Lower leg skin (tissue), 4 donors: ENCODE measurements at regions not wholly inside any gene's neighbourhood (a gene's known extent, or its start where the extent isn't known, plus 50 kb on each side); places are given as distances from the start of the nearest gene placed in this dataset.

Experiments used
- DNase-seq, 2 donors: peaks; one replicate each; pipeline ENCODE4 v3.0.0-alpha.2; 2019; ENCODE audit warnings: low spot score in 2 of 2
- H3K4me3 ChIP-seq: fragments of 200-600 bp; sonication (generic); 2 replicates; pipeline ENCODE4 v1.5.1; 2017; ENCODE audit warnings: mild to moderate bottlenecking, low read depth; ENCODE audit not compliant: poor library complexity, severe bottlenecking
- POLR2A ChIP-seq, 2 donors: fragments of 450-650 bp; IDR thresholded peaks; one replicate each; pipeline ENCODE4 v1.6.1; 2016 to 2017; ENCODE audit warnings: antibody characterized with exemption in 2 of 2, mild to moderate bottlenecking in 1 of 2, moderate library complexity in 1 of 2
- WGBS, 2 donors: methylation state at CpG; one replicate each; pipeline ENCODE4 v1.1.5; 2018; 5-methylcytosine and 5-hydroxymethylcytosine counted together
- intact Hi-C: fragments of 100-400 bp; cut with DNase I; formaldehyde crosslinking; loops from one replicate; pipeline ENCODE4 v1.15.0; 2023; ENCODE audit warnings: low total_unique reads
- TF ChIP-seq, protein P1 (sequence below), 3 donors: fragments of 450-650 bp; IDR thresholded peaks; one replicate each; pipeline ENCODE4 v1.5.1; 2016; ENCODE audit warnings: antibody characterized with exemption in 3 of 3, mild to moderate bottlenecking in 3 of 3, moderate library complexity in 2 of 3

DNA sequence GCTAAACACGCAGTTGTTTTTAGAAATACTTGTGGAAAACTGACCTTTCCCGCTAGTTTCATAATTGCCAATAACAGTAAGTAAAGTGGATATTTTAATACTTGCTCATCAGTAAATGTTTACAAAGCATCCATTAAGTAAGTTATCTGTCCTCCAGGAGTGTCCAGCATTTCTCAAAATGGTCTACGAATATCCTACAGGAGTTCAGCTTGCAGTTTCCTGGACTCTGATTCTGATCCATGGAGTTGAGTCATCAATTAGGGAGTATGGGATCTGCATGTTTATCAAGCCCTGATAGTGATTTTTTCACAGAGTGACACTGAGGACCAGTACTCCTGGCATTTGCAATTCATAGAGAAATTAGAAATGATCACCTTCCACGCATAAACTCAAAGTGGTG, 325.2 kb upstream of the AADAT start:
- 87% methylated on average over 4 of the region's 4 CpGs for WGBS, 2 donors
- TF ChIP-seq, protein P1, sequence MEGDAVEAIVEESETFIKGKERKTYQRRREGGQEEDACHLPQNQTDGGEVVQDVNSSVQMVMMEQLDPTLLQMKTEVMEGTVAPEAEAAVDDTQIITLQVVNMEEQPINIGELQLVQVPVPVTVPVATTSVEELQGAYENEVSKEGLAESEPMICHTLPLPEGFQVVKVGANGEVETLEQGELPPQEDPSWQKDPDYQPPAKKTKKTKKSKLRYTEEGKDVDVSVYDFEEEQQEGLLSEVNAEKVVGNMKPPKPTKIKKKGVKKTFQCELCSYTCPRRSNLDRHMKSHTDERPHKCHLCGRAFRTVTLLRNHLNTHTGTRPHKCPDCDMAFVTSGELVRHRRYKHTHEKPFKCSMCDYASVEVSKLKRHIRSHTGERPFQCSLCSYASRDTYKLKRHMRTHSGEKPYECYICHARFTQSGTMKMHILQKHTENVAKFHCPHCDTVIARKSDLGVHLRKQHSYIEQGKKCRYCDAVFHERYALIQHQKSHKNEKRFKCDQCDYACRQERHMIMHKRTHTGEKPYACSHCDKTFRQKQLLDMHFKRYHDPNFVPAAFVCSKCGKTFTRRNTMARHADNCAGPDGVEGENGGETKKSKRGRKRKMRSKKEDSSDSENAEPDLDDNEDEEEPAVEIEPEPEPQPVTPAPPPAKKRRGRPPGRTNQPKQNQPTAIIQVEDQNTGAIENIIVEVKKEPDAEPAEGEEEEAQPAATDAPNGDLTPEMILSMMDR (IDR thresholded peaks at IDR 0.05), result no peak
- TF ChIP-seq POLR2A (IDR thresholded peaks at IDR 0.05), result no peak
- intact Hi-C loops, result no loop called here
- no peak for DNase-seq
- no peak overlapping the region for H3K4me3 ChIP-seq

DNA sequence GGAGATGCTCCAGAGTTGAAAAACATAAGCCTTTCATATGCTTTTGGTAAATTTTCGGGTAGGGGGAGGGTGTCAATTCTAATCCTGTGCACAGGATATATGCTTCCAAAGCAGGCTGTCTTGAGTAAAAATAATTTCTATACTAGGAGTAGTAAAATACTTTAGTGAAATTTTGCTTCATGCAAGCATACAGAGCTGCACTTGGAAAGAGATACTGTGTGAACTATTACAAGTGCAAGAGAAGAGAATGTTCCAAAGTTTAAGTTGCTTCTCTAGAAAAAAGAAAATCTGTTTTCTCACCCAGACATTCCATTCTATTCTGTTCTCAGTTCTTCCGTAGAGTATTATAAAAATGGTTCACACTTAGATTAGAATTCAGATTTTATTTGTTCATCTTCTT, 324.6 kb upstream of the AADAT start:
- TF ChIP-seq POLR2A (IDR thresholded peaks at IDR 0.05), result no peak
- TF ChIP-seq, protein P1 (IDR thresholded peaks at IDR 0.05), result no peak
- no peak for DNase-seq
- H3K4me3 ChIP-seq, result no peak overlapping the region
- intact Hi-C loops, result no loop called here
- WGBS, 2 donors, result 34 to 48% methylated on average over 2 of the region's 2 CpGs

DNA sequence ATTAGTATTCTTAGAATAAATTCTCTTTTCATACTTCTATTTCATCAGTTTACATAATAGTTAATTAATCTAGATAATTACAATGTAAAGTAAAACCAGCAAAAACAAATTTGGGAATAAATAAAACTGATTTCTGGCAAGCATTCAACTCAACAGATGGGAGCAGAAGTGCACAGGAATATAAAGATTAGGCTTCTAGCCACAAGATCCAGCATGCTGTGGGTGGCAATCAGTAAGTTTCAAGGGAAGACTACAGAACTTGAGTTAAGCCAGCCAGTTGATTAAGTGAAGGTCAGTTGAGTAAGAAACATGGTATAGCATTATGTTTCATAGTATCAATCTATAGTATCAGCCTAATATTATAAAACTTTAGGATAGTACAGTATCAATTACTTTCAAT, 324.2 kb upstream of the AADAT start:
- no peak for DNase-seq
- H3K4me3 ChIP-seq, result no peak overlapping the region
- intact Hi-C loops, result no loop called here
- no peak for TF ChIP-seq POLR2A (IDR thresholded peaks at IDR 0.05)
- TF ChIP-seq, protein P1 (IDR thresholded peaks at IDR 0.05), result no peak

DNA sequence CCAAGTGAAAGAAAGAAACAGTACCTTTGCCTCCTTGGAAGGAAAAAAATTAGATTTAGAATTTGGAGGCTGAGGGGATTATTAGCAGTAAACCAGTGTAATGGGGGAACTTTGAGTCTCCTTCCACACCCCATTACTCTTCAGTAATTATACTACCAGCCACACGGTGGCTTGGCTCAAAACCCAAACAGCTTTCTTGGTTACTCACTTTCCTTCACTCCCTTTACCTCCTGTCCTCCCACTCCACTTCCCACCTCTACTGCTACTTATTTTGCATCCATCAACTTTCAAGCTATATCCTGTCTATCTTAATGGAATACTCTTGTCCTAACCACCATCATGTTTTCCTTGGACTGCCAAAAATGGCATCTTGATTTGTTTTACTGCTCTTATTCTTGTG, 310.6 kb upstream of the AADAT start:
- DNase-seq, result no peak
- intact Hi-C loops, result no loop called here
- TF ChIP-seq, protein P1 (IDR thresholded peaks at IDR 0.05), result no peak
- no peak for TF ChIP-seq POLR2A (IDR thresholded peaks at IDR 0.05)
- H3K4me3 ChIP-seq, result no peak overlapping the region
- WGBS, 2 donors, result 12 to 19% methylated on average over 1 of the region's 1 CpG

DNA sequence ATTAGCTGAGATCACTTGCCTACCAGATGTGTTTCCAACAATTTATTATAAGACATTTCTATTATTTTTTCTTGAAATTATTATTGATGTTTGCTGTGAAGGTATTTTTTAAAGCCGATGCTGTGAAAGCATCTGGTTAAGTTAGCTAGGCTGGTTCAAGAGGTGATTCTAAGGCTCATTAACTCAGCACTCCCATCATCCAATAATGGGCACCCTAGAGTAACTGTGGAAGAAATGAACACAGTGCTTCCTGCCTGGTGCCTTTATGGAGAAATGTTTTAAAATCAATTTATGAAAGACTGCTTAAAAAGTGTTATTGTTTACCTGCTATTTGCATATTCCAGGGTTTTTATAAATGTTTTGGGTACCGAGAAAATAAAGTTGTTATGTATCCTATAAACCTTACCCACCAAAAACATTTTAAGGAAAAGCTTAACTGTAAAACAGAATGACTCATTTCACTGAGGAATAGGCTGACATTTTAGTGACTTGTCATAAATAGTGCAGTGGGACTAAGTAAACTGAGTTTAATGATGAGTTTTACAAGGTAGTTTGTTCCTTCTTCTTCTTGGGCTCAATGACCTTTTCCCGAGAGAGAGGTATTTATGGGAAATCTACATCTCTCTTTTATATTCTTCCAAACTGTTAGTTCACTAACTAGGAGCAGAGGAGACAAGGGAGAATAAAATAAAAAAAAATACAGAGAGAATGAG, 310.0 kb upstream of the AADAT start:
- no peak for DNase-seq
- intact Hi-C loops, result no loop called here
- 63 to 75% methylated on average over 3 of the region's 3 CpGs for WGBS, 2 donors
- no peak for TF ChIP-seq POLR2A (IDR thresholded peaks at IDR 0.05)
- TF ChIP-seq, protein P1 (IDR thresholded peaks at IDR 0.05), result no peak
- no peak overlapping the region for H3K4me3 ChIP-seq

DNA sequence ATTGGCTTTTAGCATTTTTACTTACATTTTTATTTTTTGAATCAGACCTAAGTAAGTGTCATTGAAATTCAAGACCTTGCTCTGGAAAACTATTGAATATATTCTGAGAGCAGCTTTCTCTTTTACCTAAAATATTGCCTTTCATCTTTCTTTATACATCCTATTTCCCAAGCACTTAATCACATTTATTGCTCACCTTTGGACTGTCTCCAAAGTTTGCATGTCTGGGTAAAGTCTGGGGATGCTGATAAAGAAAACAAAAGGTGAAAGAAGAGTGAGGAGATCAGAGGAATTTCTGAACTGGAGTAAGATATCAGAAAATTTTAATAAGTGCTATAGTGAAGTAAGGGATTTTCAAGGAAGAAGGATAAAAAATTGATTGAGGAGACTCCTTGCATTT, 308.5 kb upstream of the AADAT start:
- intact Hi-C loops, result no loop called here
- DNase-seq, result no peak
- TF ChIP-seq, protein P1 (IDR thresholded peaks at IDR 0.05), result no peak
- no peak for TF ChIP-seq POLR2A (IDR thresholded peaks at IDR 0.05)
- H3K4me3 ChIP-seq, result no peak overlapping the region
